Neutrophil (primary cell): ENCODE measurements at regions not wholly inside any gene's neighbourhood (a gene's known extent, or its start where the extent isn't known, plus 50 kb on each side); places are given as distances from the start of the nearest gene placed in this dataset.

Experiments
- H3K27ac ChIP-seq: fragments of 200-600 bp; sonication (generic); 2 replicates; pipeline ENCODE4 v1.5.1; 2016; ENCODE audit warnings: mild to moderate bottlenecking, moderate library complexity
- H3K27me3 ChIP-seq: fragments of 200-600 bp; sonication (generic); 2 replicates; pipeline ENCODE4 v1.6.0; 2016; ENCODE audit warnings: mild to moderate bottlenecking
- H3K36me3 ChIP-seq: fragments of 200-600 bp; sonication (generic); 2 replicates; pipeline ENCODE4 v1.5.1; 2017
- H3K4me1 ChIP-seq, 2 experiments: fragments of 200-600 bp in 1 of 2; sonication (generic) in 1 of 2; 1 replicate in 1 of 2; 2 replicates in 1 of 2; pipeline versions ENCODE4 v1.5.1 to v1.6.1; 2013 to 2016; ENCODE audit warnings: low read depth in 1 of 2, low read length in 1 of 2, mild to moderate bottlenecking in 1 of 2, moderate library complexity in 1 of 2; ENCODE audit not compliant: control insufficient read depth in 1 of 2, insufficient read depth in 1 of 2
- H3K4me3 ChIP-seq, 2 experiments: fragments of 200-600 bp in 1 of 2; sonication (generic) in 1 of 2; 1 replicate in 1 of 2; 2 replicates in 1 of 2; pipeline ENCODE4 v1.5.1; 2013 to 2016; ENCODE audit warnings: low read depth in 1 of 2, low read length in 1 of 2, mild to moderate bottlenecking in 1 of 2, moderate library complexity in 1 of 2
- H3K9me3 ChIP-seq: fragments of 200-600 bp; sonication (generic); 2 replicates; pipeline ENCODE4 v1.5.1; 2016
- TF ChIP-seq, protein P1 (sequence below): fragments of 200-600 bp; sonication (generic); IDR thresholded peaks from 2 replicates; pipeline ENCODE4 v1.5.1; 2016; ENCODE audit warnings: antibody characterized with exemption

DNA sequence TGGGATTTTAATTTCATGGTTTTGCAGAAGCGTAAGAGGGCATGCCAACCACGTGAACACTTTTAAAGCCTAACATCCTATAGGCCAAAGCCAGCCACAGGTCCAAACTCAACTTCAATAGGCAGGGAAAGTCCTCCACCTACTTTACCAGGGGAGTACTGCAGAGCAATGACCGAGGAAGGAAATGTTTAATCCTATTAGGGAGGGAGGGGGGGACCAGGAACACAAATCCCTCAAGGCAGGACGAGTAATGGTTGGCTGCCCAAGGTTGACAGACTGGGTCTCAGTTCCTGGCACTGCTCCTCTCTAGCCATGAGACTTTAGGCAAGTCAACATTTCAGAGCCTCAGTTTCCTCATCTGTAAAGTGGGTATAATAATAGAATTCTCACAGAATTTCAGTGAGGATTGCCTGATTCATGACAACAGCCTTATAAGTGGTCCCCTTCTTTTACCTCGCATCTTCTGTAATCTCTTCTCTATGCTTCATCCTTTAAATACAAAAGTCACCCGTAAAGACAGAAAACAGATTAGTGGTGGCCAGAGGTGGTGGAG, 315.8 kb downstream of the HAPSTR1 start:
- Histone ChIP-seq H3K4me1 (no peaks in the 10 kb centered on the region), H3K27me3 (no peaks in the 10 kb centered on the region), H3K4me3 (no peak overlapping the region), H3K27ac (no peak overlapping the region), H3K9me3 (no peaks in the 10 kb centered on the region), H3K36me3 (no peaks in the 10 kb centered on the region)
- TF ChIP-seq, protein P1, sequence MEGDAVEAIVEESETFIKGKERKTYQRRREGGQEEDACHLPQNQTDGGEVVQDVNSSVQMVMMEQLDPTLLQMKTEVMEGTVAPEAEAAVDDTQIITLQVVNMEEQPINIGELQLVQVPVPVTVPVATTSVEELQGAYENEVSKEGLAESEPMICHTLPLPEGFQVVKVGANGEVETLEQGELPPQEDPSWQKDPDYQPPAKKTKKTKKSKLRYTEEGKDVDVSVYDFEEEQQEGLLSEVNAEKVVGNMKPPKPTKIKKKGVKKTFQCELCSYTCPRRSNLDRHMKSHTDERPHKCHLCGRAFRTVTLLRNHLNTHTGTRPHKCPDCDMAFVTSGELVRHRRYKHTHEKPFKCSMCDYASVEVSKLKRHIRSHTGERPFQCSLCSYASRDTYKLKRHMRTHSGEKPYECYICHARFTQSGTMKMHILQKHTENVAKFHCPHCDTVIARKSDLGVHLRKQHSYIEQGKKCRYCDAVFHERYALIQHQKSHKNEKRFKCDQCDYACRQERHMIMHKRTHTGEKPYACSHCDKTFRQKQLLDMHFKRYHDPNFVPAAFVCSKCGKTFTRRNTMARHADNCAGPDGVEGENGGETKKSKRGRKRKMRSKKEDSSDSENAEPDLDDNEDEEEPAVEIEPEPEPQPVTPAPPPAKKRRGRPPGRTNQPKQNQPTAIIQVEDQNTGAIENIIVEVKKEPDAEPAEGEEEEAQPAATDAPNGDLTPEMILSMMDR = no peak

DNA sequence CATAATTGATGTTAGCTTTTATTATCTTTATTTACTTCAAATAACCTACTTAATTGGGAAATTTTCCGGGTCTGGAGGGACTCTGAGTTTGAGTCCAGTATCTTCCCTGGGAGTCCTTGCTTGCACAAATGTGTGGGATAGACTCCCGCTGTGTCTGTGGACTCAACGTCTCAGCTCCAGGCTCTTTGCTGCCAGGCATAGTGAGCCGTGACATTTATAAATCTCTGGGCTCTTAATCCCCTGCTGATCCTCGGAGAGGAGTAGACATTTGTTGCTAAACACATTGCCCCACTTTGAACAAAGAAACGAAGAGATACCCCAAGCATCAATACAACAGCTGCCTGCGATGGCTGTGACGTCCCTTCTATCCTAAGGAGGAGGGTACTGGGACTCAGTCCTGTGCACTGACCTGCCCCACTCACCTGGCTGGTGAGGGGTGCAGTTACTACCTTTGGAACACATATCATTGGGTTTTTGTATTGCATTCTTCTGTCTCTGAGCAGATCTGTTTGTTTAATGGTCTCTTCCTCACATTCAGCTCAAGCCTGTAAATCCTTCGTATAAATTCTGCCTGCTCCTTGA, 316.9 kb downstream of the HAPSTR1 start:
- Histone ChIP-seq H3K9me3 (no peaks in the 10 kb centered on the region), H3K4me1 (no peaks in the 10 kb centered on the region)
- TF ChIP-seq, protein P1 = no peak

DNA sequence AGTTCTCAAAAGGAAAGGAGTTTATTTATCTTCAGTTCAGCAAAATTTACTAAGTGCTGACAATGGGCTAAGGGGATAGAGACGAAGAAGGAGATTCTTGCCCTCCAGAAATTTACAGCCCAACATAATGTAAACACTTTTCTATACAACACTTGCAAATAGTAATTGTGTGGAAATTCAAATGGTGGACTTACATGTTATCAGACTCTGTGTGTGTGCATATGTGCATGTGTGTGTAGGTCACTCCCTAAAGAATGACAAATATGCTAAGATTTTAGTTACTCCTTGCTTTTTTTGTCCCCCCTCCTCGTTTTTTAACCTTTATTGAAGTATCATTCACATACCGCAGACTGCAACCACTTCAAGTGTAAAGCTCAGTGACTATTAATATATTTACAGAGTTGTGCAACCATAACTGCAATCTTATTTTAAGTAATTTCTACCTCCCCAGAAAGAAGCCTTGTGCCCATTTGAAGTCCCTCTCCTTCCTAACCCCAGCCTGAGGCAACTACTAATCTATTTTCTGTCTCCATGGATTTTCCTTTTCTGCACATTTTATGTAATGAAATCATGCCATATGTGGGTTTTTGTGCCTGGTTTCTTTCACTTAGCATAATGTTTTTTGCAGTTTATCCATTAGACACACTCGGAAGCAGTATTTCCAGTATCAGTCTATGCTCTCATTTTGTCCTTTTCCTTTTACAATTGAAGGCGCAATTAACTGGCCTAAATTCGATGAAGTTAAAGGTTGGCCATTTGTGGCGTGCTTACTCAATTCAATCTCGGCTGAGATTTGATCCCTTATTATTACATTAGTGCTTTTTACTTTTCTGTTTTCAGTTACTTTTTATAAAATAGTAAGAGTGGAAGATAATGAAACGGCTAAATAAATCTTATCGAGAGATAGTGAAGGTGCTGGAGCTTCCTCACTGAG, 318.4 kb downstream of the HAPSTR1 start:
- Histone ChIP-seq H3K4me3 (no peak overlapping the region), H3K36me3 (no peaks in the 10 kb centered on the region), H3K4me1 (no peaks in the 10 kb centered on the region), H3K27me3 (no peaks in the 10 kb centered on the region), H3K27ac (no peak overlapping the region), H3K9me3 (no peaks in the 10 kb centered on the region)
- TF ChIP-seq, protein P1 = no peak

More for the DNA sequence above, 316.9 kb downstream of the HAPSTR1 start:
- Histone ChIP-seq H3K4me3 (no peak overlapping the region), H3K27ac (no peak overlapping the region), H3K27me3 (no peaks in the 10 kb centered on the region), H3K36me3 (no peaks in the 10 kb centered on the region)

DNA sequence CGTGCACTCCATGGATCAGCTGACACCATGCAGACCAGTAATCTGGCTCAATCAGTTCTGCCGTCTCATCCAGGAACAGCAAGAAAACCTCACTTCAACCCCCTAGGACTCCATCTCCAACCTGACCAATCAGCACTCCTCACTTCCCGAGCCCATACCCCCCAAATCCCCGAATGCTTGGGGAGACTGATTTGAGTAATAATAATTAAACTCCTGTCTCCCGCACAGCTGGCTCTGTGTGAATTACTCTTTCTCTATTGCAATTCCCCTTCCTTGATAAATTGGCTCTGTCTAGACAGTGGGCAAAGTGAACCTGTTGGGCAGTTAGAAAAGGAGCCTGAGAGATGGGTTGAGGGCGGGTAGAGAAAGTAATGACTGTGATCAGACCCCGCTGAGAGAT, 320.0 kb downstream of the HAPSTR1 start:
- TF ChIP-seq, protein P1 = no peak
- Histone ChIP-seq H3K9me3 (no peaks in the 10 kb centered on the region), H3K4me1 (no peaks in the 10 kb centered on the region)

DNA sequence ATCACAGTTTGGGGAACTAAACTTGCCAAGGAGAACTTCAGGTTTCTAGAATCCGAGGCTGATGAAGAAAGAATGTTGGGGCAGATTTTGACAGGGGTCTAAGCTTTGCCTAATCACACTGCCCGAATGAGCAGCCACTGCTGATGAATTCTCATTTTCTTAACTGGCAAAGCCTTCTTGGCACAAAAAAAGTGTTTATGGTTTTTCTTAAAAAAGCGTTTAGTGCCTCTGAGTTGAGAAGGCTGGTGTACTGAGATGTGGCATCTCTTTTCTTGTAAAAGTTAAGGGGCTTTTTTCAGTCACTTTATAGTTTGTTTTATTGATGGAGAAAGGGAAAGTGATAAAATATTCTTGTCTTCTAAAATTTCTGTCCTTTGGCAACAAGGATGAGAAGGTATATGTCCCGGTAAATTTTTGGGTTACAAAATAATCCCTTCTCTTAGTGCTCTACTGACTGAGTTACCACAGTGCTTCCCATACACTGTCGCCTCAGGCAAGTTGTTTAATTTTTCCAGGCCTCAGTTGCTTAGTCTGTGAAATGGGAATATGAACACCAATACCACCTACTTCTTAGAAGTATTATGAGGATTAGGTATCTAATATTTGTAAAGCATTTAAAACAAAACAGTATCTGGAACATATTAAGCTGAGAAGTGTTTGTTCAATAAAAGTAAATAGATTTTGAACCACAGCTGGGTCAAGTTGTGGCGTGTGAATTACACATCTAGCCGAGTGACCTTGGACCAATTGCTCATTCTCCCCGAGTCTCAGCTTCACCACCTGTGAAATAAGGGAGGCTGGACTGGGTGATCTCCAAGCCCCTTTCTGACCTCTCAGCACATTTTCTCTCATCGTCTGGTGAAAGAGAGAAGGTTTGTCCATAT, 320.8 kb downstream of the HAPSTR1 start:
- Histone ChIP-seq H3K36me3 (no peaks in the 10 kb centered on the region), H3K4me1 (no peaks in the 10 kb centered on the region), H3K27me3 (no peaks in the 10 kb centered on the region), H3K4me3 (no peak overlapping the region), H3K27ac (no peak overlapping the region), H3K9me3 (no peaks in the 10 kb centered on the region)
- TF ChIP-seq, protein P1 = no peak

More for the DNA sequence above, 320.0 kb downstream of the HAPSTR1 start:
- no peaks in the 10 kb centered on the region for H3K36me3 ChIP-seq
- no peak overlapping the region for H3K4me3 ChIP-seq
- H3K27ac ChIP-seq = no peak overlapping the region
- H3K27me3 ChIP-seq = no peaks in the 10 kb centered on the region
